Transverse colon (tissue), 4 donors: ENCODE measurements at regions not wholly inside any gene's neighbourhood (a gene's known extent, or its start where the extent isn't known, plus 50 kb on each side); places are given as distances from the start of the nearest gene placed in this dataset.

ENCODE experiments used
- DNase-seq: peaks from one replicate; pipeline ENCODE4 v3.0.0-alpha.2; 2019
- H3K27ac ChIP-seq, 4 donors: fragments of 200-600 bp; sonication (generic); 2 replicates each; pipeline ENCODE4 v1.5.1; 2016 to 2018; ENCODE audit warnings: inconsistent platforms in 4 of 4
- H3K27me3 ChIP-seq: fragments of 200-600 bp; sonication (generic); 2 replicates; pipeline ENCODE4 v1.5.1; 2017; ENCODE audit warnings: inconsistent platforms
- H3K36me3 ChIP-seq, 4 donors: fragments of 200-600 bp; sonication (generic); 2 replicates each; pipeline ENCODE4 v1.5.1; 2017 to 2019; ENCODE audit warnings: inconsistent platforms in 4 of 4
- H3K4me1 ChIP-seq, 4 donors: fragments of 200-600 bp; sonication (generic); 2 replicates each; pipeline ENCODE4 v1.5.1; 2017 to 2020; ENCODE audit warnings: inconsistent platforms in 4 of 4
- H3K4me3 ChIP-seq, 4 donors: fragments of 200-600 bp; sonication (generic); 1 replicate in 1 of 4; 2 replicates in 3 of 4; pipeline versions ENCODE4 v1.5.1 to v1.6.1; 2017 to 2019; ENCODE audit warnings: inconsistent platforms in 4 of 4
- H3K9me3 ChIP-seq, 2 donors: fragments of 200-600 bp; sonication (generic); 2 replicates each; pipeline ENCODE4 v1.5.1; 2017 to 2019; ENCODE audit warnings: inconsistent platforms in 2 of 2
- CTCF ChIP-seq, 5 experiments: fragments of 200-600 bp in 3 of 5; fragments of 450-650 bp in 2 of 5; sonication (generic) in 3 of 5; IDR thresholded peaks; 1 replicate in 2 of 5; 2 replicates in 3 of 5; pipeline ENCODE4 v1.5.1; 2016 to 2017; ENCODE audit warnings: antibody characterized with exemption in 5 of 5, inconsistent platforms in 3 of 5, mild to moderate bottlenecking in 2 of 5, moderate library complexity in 1 of 5
- EP300 ChIP-seq: sonication (generic); formaldehyde crosslinking; IDR thresholded peaks from one replicate; pipeline ENCODE4 v1.6.1; 2017; ENCODE audit warnings: antibody characterized with exemption, low read depth
- POLR2A ChIP-seq: fragments of 450-650 bp; IDR thresholded peaks from one replicate; pipeline ENCODE4 v1.6.1; 2016; ENCODE audit warnings: antibody characterized with exemption, mild to moderate bottlenecking, moderate library complexity
- POLR2AphosphoS5 ChIP-seq, 3 donors: sonication (generic); formaldehyde crosslinking; IDR thresholded peaks; one replicate each; pipeline ENCODE4 v1.6.1; 2016; ENCODE audit warnings: antibody characterized with exemption in 3 of 3
- WGBS, 2 donors: methylation state at CpG; one replicate each; pipeline ENCODE4 v1.1.5; 2018; ENCODE audit warnings: low coverage in 1 of 2; 5-methylcytosine and 5-hydroxymethylcytosine counted together
- in situ Hi-C, 4 donors: fragments of 200-750 bp; cut with MboI; loops; one replicate each; pipeline versions ENCODE4 v1.15.0 to v1.15.1; 2017; ENCODE audit warnings: low sequenced_read_pairs in 3 of 4, low pct_ligation_motif_present in 1 of 4, low pct_unique_long_range_greater_than_20kb in 1 of 4
- intact Hi-C: fragments of 100-400 bp; cut with DNase I; formaldehyde crosslinking; loops from one replicate; pipeline ENCODE4 v1.15.1; 2023; ENCODE audit warnings: low total_unique reads

- peaks cover 0 to 7% (median 0%) of the 10 kb centered on the region in 4 donors for H3K4me1 ChIP-seq
- no peak overlapping the region for H3K27ac ChIP-seq
- H3K27me3 ChIP-seq = peaks cover 2% of the 10 kb centered on the region
- H3K4me3 ChIP-seq = no peak overlapping the region
- intact Hi-C loops = no loop called here
- 79% methylated on average over 5 of the region's 5 CpGs; no CpG with 5 or more reads in 1 of the 2 donors for WGBS, 2 donors
- no peak for DNase-seq
- in situ Hi-C loops = no loop called here
- no peaks in the 10 kb centered on the region for H3K9me3 ChIP-seq
- H3K36me3 ChIP-seq = no peaks in the 10 kb centered on the region
- TF ChIP-seq POLR2A (no peak), CTCF (IDR thresholded peaks at IDR 0.05) (no peak), POLR2AphosphoS5 (IDR thresholded peaks at IDR 0.05) (no peak), EP300 (no peak)
Measured at GRCh38 chr11:11011617-11012016, 153.8 kb upstream of the ZBED5 start.

- Histone ChIP-seq H3K9me3 (no peaks in the 10 kb centered on the region), H3K4me3 (no peak overlapping the region), H3K4me1 (peaks cover 0 to 7% (median 0%) of the 10 kb centered on the region in 4 donors), H3K36me3 (no peaks in the 10 kb centered on the region), H3K27me3 (peaks cover 2% of the 10 kb centered on the region), H3K27ac (no peak overlapping the region)
- DNase-seq = peak; percentile 52
- TF ChIP-seq POLR2AphosphoS5 (IDR thresholded peaks at IDR 0.05) (no peak), CTCF (IDR thresholded peaks at IDR 0.05) (peak; percentile 17 to 47 (median 36))
- in situ Hi-C loops (no loop called here), intact Hi-C loops (no loop called here)
- WGBS, 2 donors = 20 to 26% methylated on average over 3 to 7 of the region's 8 CpGs
Measured at GRCh38 chr11:11010624-11011127, 152.8 kb upstream of the ZBED5 start.

- TF ChIP-seq EP300 (no peak), POLR2A (no peak), CTCF (IDR thresholded peaks at IDR 0.05) (no peak), POLR2AphosphoS5 (IDR thresholded peaks at IDR 0.05) (no peak)
- WGBS, 2 donors = 49 to 60% methylated on average over 2 to 4 of the region's 4 CpGs
- Histone ChIP-seq H3K36me3 (no peaks in the 10 kb centered on the region), H3K4me1 (peaks cover 0 to 7% (median 0%) of the 10 kb centered on the region in 4 donors), H3K4me3 (no peak overlapping the region), H3K9me3 (no peaks in the 10 kb centered on the region), H3K27me3 (peaks cover 2% of the 10 kb centered on the region), H3K27ac (no peak overlapping the region)
- intact Hi-C loops = no loop called here
- no peak for DNase-seq
- in situ Hi-C loops = no loop called here
Measured at GRCh38 chr11:11009179-11009578, 151.3 kb upstream of the ZBED5 start.

- DNase-seq = no peak
- Histone ChIP-seq H3K27ac (peak overlapping the region in 1 of 4 donors; percentile 42), H3K27me3 (peaks cover 7% of the 10 kb centered on the region), H3K9me3 (no peaks in the 10 kb centered on the region), H3K4me3 (no peak overlapping the region), H3K36me3 (no peaks in the 10 kb centered on the region), H3K4me1 (peaks cover 0 to 9% (median 0%) of the 10 kb centered on the region in 4 donors)
- no peak for TF ChIP-seq CTCF (IDR thresholded peaks at IDR 0.05)
- no peak for TF ChIP-seq EP300
- no peak for TF ChIP-seq POLR2A
- no peak for TF ChIP-seq POLR2AphosphoS5 (IDR thresholded peaks at IDR 0.05)
- intact Hi-C loops = no loop called here
- WGBS, 2 donors = 33 to 38% methylated on average over 1 of the region's 1 CpG
- in situ Hi-C loops = no loop called here
Measured at GRCh38 chr11:11004069-11004468, 146.2 kb upstream of the ZBED5 start.
